ENCODE measurements at regions not wholly inside any gene's neighbourhood (a gene's known extent, or its start where the extent isn't known, plus 50 kb on each side); places are given as distances from the start of the nearest gene placed in this dataset.

GRCh38 chr12:92404259-92404894 is 258.7 kb upstream of the BTG1 start:
- H3K9me3 ChIP-seq (ENCODE audit: control insufficient read depth in 3 of 3, low read length in 3 of 3), result no peaks in the 10 kb centered on the region
- H3K4me3 ChIP-seq (ENCODE audit: low read length in 3 of 3), result no peak overlapping the region
- no peaks in the 10 kb centered on the region for H3K27me3 ChIP-seq (ENCODE audit: control insufficient read depth in 3 of 3, insufficient read depth in 3 of 3, low read length in 3 of 3)
- H3K9ac ChIP-seq (ENCODE audit: low read depth in 1 of 3, low read length in 3 of 3), result no peak overlapping the region
- no peaks in the 10 kb centered on the region for H3K36me3 ChIP-seq (ENCODE audit: control insufficient read depth in 3 of 3, insufficient read depth in 3 of 3, low read length in 3 of 3)
- H3K27ac ChIP-seq (ENCODE audit: low read depth, low read length), result no peak overlapping the region
- no peaks in the 10 kb centered on the region for H3K4me1 ChIP-seq (ENCODE audit: control insufficient read depth in 3 of 3, insufficient read depth in 3 of 3, low read length in 3 of 3)

DNA sequence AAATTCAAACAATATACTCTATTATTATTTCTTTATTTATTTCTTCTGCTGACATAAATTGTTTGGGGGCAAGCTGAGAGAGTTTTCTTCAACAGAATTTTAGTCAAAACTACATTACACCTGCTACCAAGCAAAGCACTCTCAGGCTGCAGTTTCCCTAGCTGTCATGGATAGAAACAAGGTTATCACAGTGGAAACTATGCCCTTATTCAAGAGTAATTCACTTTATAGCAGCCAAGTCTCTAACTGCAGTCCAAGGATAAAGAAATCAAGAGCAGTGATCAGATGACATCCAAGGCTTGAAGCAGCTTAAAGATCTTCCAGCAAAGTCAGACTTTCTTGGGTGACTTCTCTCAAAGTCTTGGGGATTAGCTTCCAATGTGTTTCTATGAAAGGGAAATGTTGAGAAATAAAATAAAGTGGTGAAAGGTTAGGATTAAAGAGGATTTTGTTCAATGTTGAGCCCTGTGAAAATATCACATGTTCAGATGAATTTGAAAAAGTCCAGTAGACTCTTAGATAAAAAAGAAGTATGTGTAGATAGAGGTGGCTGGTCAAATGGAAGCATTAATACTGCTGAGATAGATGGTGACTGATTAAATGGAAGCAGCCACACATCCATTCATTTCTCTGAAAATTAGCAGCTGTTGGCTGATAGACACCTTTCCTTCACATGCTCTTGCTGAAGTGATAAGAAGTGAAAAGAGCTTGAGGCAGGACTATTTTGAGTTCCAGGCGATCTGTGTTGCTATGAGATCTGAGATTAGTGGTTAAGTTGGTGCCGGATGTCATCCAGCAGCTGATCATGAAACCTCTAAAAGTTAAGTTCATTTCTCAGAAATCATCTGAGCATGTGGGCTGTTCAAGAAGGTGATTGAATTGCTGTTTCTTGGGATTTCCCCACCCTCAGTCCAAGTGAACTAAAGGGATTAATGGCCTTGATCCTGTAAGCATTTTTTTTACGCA is 257.8 kb upstream of the BTG1 start:
- H3K27me3 ChIP-seq (ENCODE audit: control insufficient read depth in 3 of 3, insufficient read depth in 3 of 3, low read length in 3 of 3), result no peaks in the 10 kb centered on the region
- H3K36me3 ChIP-seq (ENCODE audit: control insufficient read depth in 3 of 3, insufficient read depth in 3 of 3, low read length in 3 of 3), result no peaks in the 10 kb centered on the region
- H3K9me3 ChIP-seq (ENCODE audit: control insufficient read depth in 3 of 3, low read length in 3 of 3), result no peaks in the 10 kb centered on the region
- H3K4me1 ChIP-seq (ENCODE audit: control insufficient read depth in 3 of 3, insufficient read depth in 3 of 3, low read length in 3 of 3), result no peaks in the 10 kb centered on the region
- H3K27ac ChIP-seq (ENCODE audit: low read depth, low read length), result no peak overlapping the region
- no peak overlapping the region for H3K9ac ChIP-seq (ENCODE audit: low read depth in 1 of 3, low read length in 3 of 3)
- no peak overlapping the region for H3K4me3 ChIP-seq (ENCODE audit: low read length in 3 of 3)

- H3K9ac ChIP-seq (ENCODE audit: low read depth in 1 of 3, low read length in 3 of 3), result no peak overlapping the region
- no peaks in the 10 kb centered on the region for H3K4me1 ChIP-seq (ENCODE audit: control insufficient read depth in 3 of 3, insufficient read depth in 3 of 3, low read length in 3 of 3)
- H3K4me3 ChIP-seq (ENCODE audit: low read length in 3 of 3), result no peak overlapping the region
Measured at GRCh38 chr12:92402415-92402814, 256.8 kb upstream of the BTG1 start.

DNA sequence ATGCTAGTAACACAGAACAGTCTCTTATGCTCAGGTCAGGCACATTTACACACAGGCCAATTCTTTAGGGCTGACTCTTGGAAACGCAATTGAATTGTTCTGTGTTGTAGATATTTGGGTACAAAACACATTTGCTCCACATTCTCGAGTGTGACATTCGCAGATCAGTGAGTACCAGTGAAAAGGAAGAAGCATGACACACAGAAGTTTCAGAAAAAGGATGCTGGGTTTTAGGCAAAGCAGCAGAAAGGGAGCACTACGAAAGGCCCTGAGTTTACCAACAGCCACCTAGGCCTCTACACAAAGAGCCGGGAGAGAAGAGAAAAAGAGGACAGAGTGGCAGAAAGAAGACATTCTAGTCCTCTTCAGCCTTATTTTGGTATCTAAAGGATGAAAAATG is 254.4 kb upstream of the BTG1 start:
- Histone ChIP-seq H3K9ac (ENCODE audit: low read depth in 1 of 3, low read length in 3 of 3) (no peak overlapping the region), H3K36me3 (ENCODE audit: control insufficient read depth in 3 of 3, insufficient read depth in 3 of 3, low read length in 3 of 3) (no peaks in the 10 kb centered on the region), H3K4me3 (ENCODE audit: low read length in 3 of 3) (no peak overlapping the region), H3K9me3 (ENCODE audit: control insufficient read depth in 3 of 3, low read length in 3 of 3) (no peaks in the 10 kb centered on the region), H3K4me1 (ENCODE audit: control insufficient read depth in 3 of 3, insufficient read depth in 3 of 3, low read length in 3 of 3) (no peaks in the 10 kb centered on the region), H3K27me3 (ENCODE audit: control insufficient read depth in 3 of 3, insufficient read depth in 3 of 3, low read length in 3 of 3) (no peaks in the 10 kb centered on the region), H3K27ac (ENCODE audit: low read depth, low read length) (no peak overlapping the region)

More at GRCh38 chr12:92402415-92402814, 256.8 kb upstream of the BTG1 start:
- Histone ChIP-seq H3K27me3 (ENCODE audit: control insufficient read depth in 3 of 3, insufficient read depth in 3 of 3, low read length in 3 of 3) (no peaks in the 10 kb centered on the region), H3K36me3 (ENCODE audit: control insufficient read depth in 3 of 3, insufficient read depth in 3 of 3, low read length in 3 of 3) (no peaks in the 10 kb centered on the region), H3K27ac (ENCODE audit: low read depth, low read length) (no peak overlapping the region), H3K9me3 (ENCODE audit: control insufficient read depth in 3 of 3, low read length in 3 of 3) (no peaks in the 10 kb centered on the region)

- Histone ChIP-seq H3K9ac (ENCODE audit: low read depth in 1 of 3, low read length in 3 of 3) (no peak overlapping the region), H3K4me3 (ENCODE audit: low read length in 3 of 3) (no peak overlapping the region), H3K4me1 (ENCODE audit: control insufficient read depth in 3 of 3, insufficient read depth in 3 of 3, low read length in 3 of 3) (no peaks in the 10 kb centered on the region)
Measured at GRCh38 chr12:92398565-92399309, 253.1 kb upstream of the BTG1 start.

DNA sequence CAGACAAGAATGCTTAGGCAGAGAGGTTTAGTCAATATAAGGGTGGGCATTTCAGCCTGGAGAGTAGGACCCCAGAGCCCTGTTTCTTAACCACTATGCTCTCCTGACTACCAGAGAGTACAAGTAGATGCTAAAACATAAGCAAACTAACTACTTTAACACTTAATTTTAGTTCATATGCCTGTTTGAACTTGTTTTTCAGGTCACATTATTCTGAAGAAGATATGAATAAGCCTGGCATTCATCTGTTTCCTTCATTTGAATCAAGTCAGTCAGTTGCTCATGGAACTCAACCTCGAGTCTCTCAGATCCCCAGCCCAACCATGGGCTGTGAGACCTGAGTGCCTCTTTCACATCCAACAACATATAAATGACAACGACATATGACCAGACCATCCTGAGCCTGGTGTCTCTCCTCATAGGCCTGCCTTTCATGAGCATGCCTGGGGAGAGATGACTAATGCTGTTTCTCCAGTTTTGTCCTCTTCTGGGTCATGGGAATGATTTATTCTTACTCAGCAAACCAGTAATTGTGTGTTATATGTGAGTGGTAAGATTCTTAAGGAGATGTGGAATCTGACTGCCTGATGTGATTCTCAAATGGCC is 251.1 kb upstream of the BTG1 start:
- H3K27ac ChIP-seq (ENCODE audit: low read depth, low read length), result no peak overlapping the region
- H3K36me3 ChIP-seq (ENCODE audit: control insufficient read depth in 3 of 3, insufficient read depth in 3 of 3, low read length in 3 of 3), result no peaks in the 10 kb centered on the region
- no peak overlapping the region for H3K9ac ChIP-seq (ENCODE audit: low read depth in 1 of 3, low read length in 3 of 3)
- peaks cover 0 to 3% (median 0%) of the 10 kb centered on the region in 3 donors for H3K9me3 ChIP-seq (ENCODE audit: control insufficient read depth in 3 of 3, low read length in 3 of 3)
- H3K4me1 ChIP-seq (ENCODE audit: control insufficient read depth in 3 of 3, insufficient read depth in 3 of 3, low read length in 3 of 3), result no peaks in the 10 kb centered on the region
- no peak overlapping the region for H3K4me3 ChIP-seq (ENCODE audit: low read length in 3 of 3)
- no peaks in the 10 kb centered on the region for H3K27me3 ChIP-seq (ENCODE audit: control insufficient read depth in 3 of 3, insufficient read depth in 3 of 3, low read length in 3 of 3)

More at GRCh38 chr12:92398565-92399309, 253.1 kb upstream of the BTG1 start:
- no peaks in the 10 kb centered on the region for H3K36me3 ChIP-seq (ENCODE audit: control insufficient read depth in 3 of 3, insufficient read depth in 3 of 3, low read length in 3 of 3)
- no peaks in the 10 kb centered on the region for H3K9me3 ChIP-seq (ENCODE audit: control insufficient read depth in 3 of 3, low read length in 3 of 3)
- H3K27ac ChIP-seq (ENCODE audit: low read depth, low read length), result no peak overlapping the region
- no peaks in the 10 kb centered on the region for H3K27me3 ChIP-seq (ENCODE audit: control insufficient read depth in 3 of 3, insufficient read depth in 3 of 3, low read length in 3 of 3)

DNA sequence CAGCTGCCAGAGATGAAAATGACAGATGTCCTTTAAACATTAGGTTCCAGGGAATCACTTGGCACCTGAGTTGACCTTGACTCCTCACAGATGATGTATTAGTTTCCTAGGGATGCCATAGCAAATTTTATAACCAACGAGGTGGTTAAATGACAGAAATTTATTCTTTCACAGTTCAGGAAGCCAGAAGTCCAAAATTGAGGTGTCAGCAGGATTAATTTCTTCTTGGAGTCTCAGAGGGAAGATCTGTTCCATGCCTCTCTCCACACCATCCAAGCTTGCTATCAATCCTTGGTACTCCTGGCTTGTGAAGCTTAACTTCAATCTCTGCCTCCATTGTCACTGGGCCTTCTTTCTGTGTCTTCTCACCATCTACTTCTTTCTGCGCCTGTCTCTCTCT is 249.7 kb upstream of the BTG1 start:
- Histone ChIP-seq H3K36me3 (ENCODE audit: control insufficient read depth in 3 of 3, insufficient read depth in 3 of 3, low read length in 3 of 3) (no peaks in the 10 kb centered on the region), H3K27me3 (ENCODE audit: control insufficient read depth in 3 of 3, insufficient read depth in 3 of 3, low read length in 3 of 3) (no peaks in the 10 kb centered on the region), H3K27ac (ENCODE audit: low read depth, low read length) (no peak overlapping the region), H3K4me1 (ENCODE audit: control insufficient read depth in 3 of 3, insufficient read depth in 3 of 3, low read length in 3 of 3) (no peaks in the 10 kb centered on the region), H3K4me3 (ENCODE audit: low read length in 3 of 3) (no peak overlapping the region), H3K9me3 (ENCODE audit: control insufficient read depth in 3 of 3, low read length in 3 of 3) (peaks cover 0 to 3% (median 0%) of the 10 kb centered on the region in 3 donors), H3K9ac (ENCODE audit: low read depth in 1 of 3, low read length in 3 of 3) (no peak overlapping the region)

- Histone ChIP-seq H3K27ac (ENCODE audit: low read depth, low read length) (no peak overlapping the region), H3K9ac (ENCODE audit: low read depth in 1 of 3, low read length in 3 of 3) (no peak overlapping the region)
Measured at GRCh38 chr12:92394895-92395294, 249.2 kb upstream of the BTG1 start.

GRCh38 chr12:92393504-92393903 is 247.9 kb upstream of the BTG1 start:
- Histone ChIP-seq H3K9me3 (ENCODE audit: control insufficient read depth in 3 of 3, low read length in 3 of 3) (peaks cover 0 to 3% (median 0%) of the 10 kb centered on the region in 3 donors), H3K36me3 (ENCODE audit: control insufficient read depth in 3 of 3, insufficient read depth in 3 of 3, low read length in 3 of 3) (no peaks in the 10 kb centered on the region), H3K4me3 (ENCODE audit: low read length in 3 of 3) (no peak overlapping the region)

More at GRCh38 chr12:92394895-92395294, 249.2 kb upstream of the BTG1 start:
- Histone ChIP-seq H3K4me1 (ENCODE audit: control insufficient read depth in 3 of 3, insufficient read depth in 3 of 3, low read length in 3 of 3) (no peaks in the 10 kb centered on the region), H3K36me3 (ENCODE audit: control insufficient read depth in 3 of 3, insufficient read depth in 3 of 3, low read length in 3 of 3) (no peaks in the 10 kb centered on the region), H3K27me3 (ENCODE audit: control insufficient read depth in 3 of 3, insufficient read depth in 3 of 3, low read length in 3 of 3) (no peaks in the 10 kb centered on the region), H3K9me3 (ENCODE audit: control insufficient read depth in 3 of 3, low read length in 3 of 3) (peaks cover 0 to 3% (median 0%) of the 10 kb centered on the region in 3 donors), H3K4me3 (ENCODE audit: low read length in 3 of 3) (no peak overlapping the region)

More at GRCh38 chr12:92393504-92393903, 247.9 kb upstream of the BTG1 start:
- no peak overlapping the region for H3K27ac ChIP-seq (ENCODE audit: low read depth, low read length)
- H3K9ac ChIP-seq (ENCODE audit: low read depth in 1 of 3, low read length in 3 of 3), result no peak overlapping the region
- no peaks in the 10 kb centered on the region for H3K4me1 ChIP-seq (ENCODE audit: control insufficient read depth in 3 of 3, insufficient read depth in 3 of 3, low read length in 3 of 3)
- no peaks in the 10 kb centered on the region for H3K27me3 ChIP-seq (ENCODE audit: control insufficient read depth in 3 of 3, insufficient read depth in 3 of 3, low read length in 3 of 3)
